Astrocyte (in vitro differentiated cells and primary cell): ENCODE measurements at regions not wholly inside any gene's neighbourhood (a gene's known extent, or its start where the extent isn't known, plus 50 kb on each side); places are given as distances from the start of the nearest gene placed in this dataset.

Experiments
- DNase-seq: peaks from one replicate; pipeline ENCODE4 v3.0.0-alpha.2; 2010; ENCODE audit warnings: low read depth
- FAIRE-seq: peaks from 2 replicates; lab custom pipeline; 2011; peaks lifted over from hg19 to GRCh38; lab: Jason Lieb, UNC
- H2AFZ ChIP-seq: 2 replicates; pipeline ENCODE4 v1.6.0; 2012; ENCODE audit warnings: low read depth, low read length, inconsistent platforms
- H3K27ac ChIP-seq: 2 replicates; pipeline ENCODE4 v1.5.1; 2011; ENCODE audit warnings: low read depth, low read length, inconsistent platforms
- H3K27me3 ChIP-seq: 2 replicates; pipeline ENCODE4 v1.6.0; 2011; ENCODE audit warnings: low read length, inconsistent platforms; ENCODE audit not compliant: insufficient read depth
- H3K36me3 ChIP-seq: 2 replicates; pipeline ENCODE4 v1.5.1; 2011; ENCODE audit warnings: low read length, inconsistent platforms; ENCODE audit not compliant: insufficient read depth
- H3K4me1 ChIP-seq: 2 replicates; pipeline ENCODE4 v1.5.1; 2011; ENCODE audit warnings: low read length, inconsistent platforms; ENCODE audit not compliant: insufficient read depth
- H3K4me2 ChIP-seq: 2 replicates; pipeline ENCODE4 v1.6.0; 2012; ENCODE audit warnings: low read length, inconsistent platforms
- H3K4me3 ChIP-seq: 2 replicates; pipeline ENCODE4 v1.5.1; 2011; ENCODE audit warnings: low read depth, mild to moderate bottlenecking, low read length, inconsistent platforms; ENCODE audit not compliant: insufficient read depth
- H3K79me2 ChIP-seq: 2 replicates; pipeline ENCODE4 v1.6.0; 2012; ENCODE audit warnings: mild to moderate bottlenecking, low read length, inconsistent platforms; ENCODE audit not compliant: insufficient read depth
- H3K9ac ChIP-seq: 2 replicates; pipeline ENCODE4 v1.6.0; 2012; ENCODE audit warnings: mild to moderate bottlenecking, low read length, inconsistent platforms
- H3K9me3 ChIP-seq: 2 replicates; pipeline ENCODE4 v1.5.1; 2012; ENCODE audit warnings: low read depth, mild to moderate bottlenecking, low read length, inconsistent platforms; ENCODE audit not compliant: insufficient read depth
- H4K20me1 ChIP-seq: 2 replicates; pipeline ENCODE4 v1.6.0; 2012; ENCODE audit warnings: low read length, inconsistent platforms; ENCODE audit not compliant: insufficient read depth
- H3K27ac Mint-ChIP-seq: one replicate; pipeline ENCODE4 v1.8.0; 2021; ENCODE audit warnings: mild to moderate bottlenecking, mixed read lengths; ENCODE audit not compliant: unreplicated experiment
- H3K27me3 Mint-ChIP-seq: one replicate; pipeline ENCODE4 v1.8.0; 2021; ENCODE audit warnings: low read depth, mixed read lengths; ENCODE audit not compliant: unreplicated experiment
- H3K36me3 Mint-ChIP-seq: one replicate; pipeline ENCODE4 v1.8.0; 2021; ENCODE audit warnings: low read depth, mixed read lengths; ENCODE audit not compliant: unreplicated experiment
- H3K4me1 Mint-ChIP-seq: one replicate; pipeline ENCODE4 v1.8.0; 2021; ENCODE audit warnings: low read depth, mixed read lengths; ENCODE audit not compliant: unreplicated experiment
- H3K4me3 Mint-ChIP-seq: one replicate; pipeline ENCODE4 v1.8.0; 2021; ENCODE audit warnings: mild to moderate bottlenecking, moderate library complexity, mixed read lengths; ENCODE audit not compliant: unreplicated experiment
- H3K9me3 Mint-ChIP-seq: one replicate; pipeline ENCODE4 v1.8.0; 2021; ENCODE audit warnings: mild to moderate bottlenecking, mixed read lengths; ENCODE audit not compliant: unreplicated experiment
- EZH2 ChIP-seq: IDR thresholded peaks from 2 replicates; pipeline ENCODE4 v1.6.1; 2012; ENCODE audit warnings: mild to moderate bottlenecking, low read length, inconsistent platforms; ENCODE audit not compliant: insufficient read depth
- TF ChIP-seq, protein P1 (sequence below): IDR thresholded peaks from 2 replicates; pipeline ENCODE4 v1.5.1; 2011; ENCODE audit warnings: low read depth, mild to moderate bottlenecking, inconsistent platforms, low read length, moderate library complexity; ENCODE audit not compliant: insufficient read depth

DNA sequence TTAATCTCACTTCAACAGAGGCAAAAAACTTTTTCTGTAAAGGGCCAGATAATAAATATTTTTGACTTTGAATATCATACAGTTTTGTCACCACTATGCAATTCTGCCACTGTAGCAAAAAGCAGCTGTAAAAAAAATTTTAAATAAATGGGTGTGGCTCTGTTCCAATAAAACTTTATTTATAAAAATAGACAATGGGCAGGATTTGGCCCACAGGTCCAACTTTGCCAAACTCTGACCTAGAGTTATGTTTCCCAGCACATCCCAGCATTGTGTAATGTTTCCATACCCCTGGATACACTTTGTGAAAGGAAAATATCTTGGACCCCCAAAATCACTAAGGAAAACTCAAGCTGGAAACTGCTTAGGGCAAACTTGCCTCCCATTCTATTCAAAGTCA is 94.9 kb upstream of the USP38 start:
- H3K79me2 ChIP-seq, result no peaks in the 10 kb centered on the region
- H3K27me3 Mint-ChIP-seq, result no peaks in the 10 kb centered on the region
- no peak overlapping the region for H3K4me2 ChIP-seq
- no peak for FAIRE-seq
- no peaks in the 10 kb centered on the region for H3K4me1 ChIP-seq
- no peaks in the 10 kb centered on the region for H4K20me1 ChIP-seq
- H3K27me3 ChIP-seq, result no peaks in the 10 kb centered on the region
- H3K9me3 Mint-ChIP-seq, result peaks cover 1% of the 10 kb centered on the region
- no peak overlapping the region for H3K9ac ChIP-seq
- H3K4me3 ChIP-seq, result no peak overlapping the region
- peaks cover 18% of the 10 kb centered on the region for H3K4me1 Mint-ChIP-seq
- no peak overlapping the region for H2AFZ ChIP-seq
- no peak overlapping the region for H3K27ac Mint-ChIP-seq
- H3K27ac ChIP-seq, result no peak overlapping the region
- no peak for DNase-seq
- no peak for TF ChIP-seq EZH2
- TF ChIP-seq, protein P1, sequence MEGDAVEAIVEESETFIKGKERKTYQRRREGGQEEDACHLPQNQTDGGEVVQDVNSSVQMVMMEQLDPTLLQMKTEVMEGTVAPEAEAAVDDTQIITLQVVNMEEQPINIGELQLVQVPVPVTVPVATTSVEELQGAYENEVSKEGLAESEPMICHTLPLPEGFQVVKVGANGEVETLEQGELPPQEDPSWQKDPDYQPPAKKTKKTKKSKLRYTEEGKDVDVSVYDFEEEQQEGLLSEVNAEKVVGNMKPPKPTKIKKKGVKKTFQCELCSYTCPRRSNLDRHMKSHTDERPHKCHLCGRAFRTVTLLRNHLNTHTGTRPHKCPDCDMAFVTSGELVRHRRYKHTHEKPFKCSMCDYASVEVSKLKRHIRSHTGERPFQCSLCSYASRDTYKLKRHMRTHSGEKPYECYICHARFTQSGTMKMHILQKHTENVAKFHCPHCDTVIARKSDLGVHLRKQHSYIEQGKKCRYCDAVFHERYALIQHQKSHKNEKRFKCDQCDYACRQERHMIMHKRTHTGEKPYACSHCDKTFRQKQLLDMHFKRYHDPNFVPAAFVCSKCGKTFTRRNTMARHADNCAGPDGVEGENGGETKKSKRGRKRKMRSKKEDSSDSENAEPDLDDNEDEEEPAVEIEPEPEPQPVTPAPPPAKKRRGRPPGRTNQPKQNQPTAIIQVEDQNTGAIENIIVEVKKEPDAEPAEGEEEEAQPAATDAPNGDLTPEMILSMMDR, result no peak
- no peaks in the 10 kb centered on the region for H3K36me3 Mint-ChIP-seq
- no peaks in the 10 kb centered on the region for H3K36me3 ChIP-seq
- H3K9me3 ChIP-seq, result no peaks in the 10 kb centered on the region
- H3K4me3 Mint-ChIP-seq, result no peak overlapping the region

DNA sequence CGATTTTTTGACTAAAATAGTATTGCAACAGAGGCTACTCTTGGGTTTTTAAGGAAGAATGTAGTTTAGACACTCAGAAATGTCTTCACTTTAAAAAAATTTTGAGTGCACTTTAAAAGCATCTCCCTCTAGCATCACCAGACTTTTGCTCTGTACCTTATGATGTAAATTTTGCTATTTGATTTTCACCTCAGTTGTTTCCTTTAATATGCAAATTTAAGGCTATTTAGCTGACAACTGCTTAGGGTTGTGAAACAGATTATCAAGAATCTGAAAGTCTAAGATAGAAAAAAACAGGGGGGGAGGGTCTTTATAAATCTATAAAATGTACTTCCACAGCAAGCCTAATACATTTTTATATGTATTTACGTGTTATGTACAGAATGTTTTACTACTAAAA is 92.9 kb upstream of the USP38 start:
- H3K4me3 Mint-ChIP-seq, result no peak overlapping the region
- H3K27ac Mint-ChIP-seq, result no peak overlapping the region
- FAIRE-seq (no peak), DNase-seq (no peak)
- Histone ChIP-seq H3K36me3 (no peaks in the 10 kb centered on the region), H3K4me1 (no peaks in the 10 kb centered on the region), H3K27ac (no peak overlapping the region), H3K79me2 (no peaks in the 10 kb centered on the region), H3K4me3 (no peak overlapping the region), H3K4me2 (no peak overlapping the region), H2AFZ (no peak overlapping the region), H3K9ac (no peak overlapping the region), H3K27me3 (no peaks in the 10 kb centered on the region), H3K9me3 (no peaks in the 10 kb centered on the region), H4K20me1 (no peaks in the 10 kb centered on the region)
- H3K4me1 Mint-ChIP-seq, result peaks cover 12% of the 10 kb centered on the region
- no peaks in the 10 kb centered on the region for H3K27me3 Mint-ChIP-seq
- H3K36me3 Mint-ChIP-seq, result no peaks in the 10 kb centered on the region
- peaks cover 1% of the 10 kb centered on the region for H3K9me3 Mint-ChIP-seq
- TF ChIP-seq, protein P1, result no peak
- no peak for TF ChIP-seq EZH2

DNA sequence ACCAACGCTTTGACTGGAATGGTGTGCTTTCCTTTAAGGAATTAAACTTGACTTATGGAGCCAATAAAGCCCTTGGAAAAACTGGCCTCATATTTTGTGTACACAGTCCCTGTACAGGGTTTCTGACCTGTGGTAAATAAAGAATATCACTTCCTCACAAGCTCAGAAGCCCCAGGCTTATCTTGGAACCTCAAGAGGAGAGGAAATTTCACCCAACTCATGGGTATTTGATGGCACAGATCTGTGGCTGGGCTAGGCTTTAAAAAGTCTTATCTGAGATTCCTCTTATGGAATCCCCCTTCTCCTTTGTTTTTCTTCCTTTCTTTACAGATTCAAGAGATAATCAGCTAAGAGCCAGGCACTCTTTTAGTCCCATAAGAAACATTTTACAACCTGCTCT is 89.3 kb upstream of the USP38 start:
- DNase-seq, result no peak
- no peaks in the 10 kb centered on the region for H3K36me3 Mint-ChIP-seq
- TF ChIP-seq EZH2, result no peak
- TF ChIP-seq, protein P1, result no peak
- H3K27ac ChIP-seq, result no peak overlapping the region
- no peaks in the 10 kb centered on the region for H3K4me1 Mint-ChIP-seq
- no peak for FAIRE-seq
- H3K36me3 ChIP-seq, result no peaks in the 10 kb centered on the region
- no peaks in the 10 kb centered on the region for H3K27me3 ChIP-seq
- no peaks in the 10 kb centered on the region for H3K27me3 Mint-ChIP-seq
- H3K79me2 ChIP-seq, result no peaks in the 10 kb centered on the region
- no peak overlapping the region for H3K9ac ChIP-seq
- H3K4me2 ChIP-seq, result no peak overlapping the region
- peaks cover 1% of the 10 kb centered on the region for H3K9me3 Mint-ChIP-seq
- no peak overlapping the region for H2AFZ ChIP-seq
- no peaks in the 10 kb centered on the region for H3K9me3 ChIP-seq
- H3K4me3 Mint-ChIP-seq, result no peak overlapping the region
- H3K27ac Mint-ChIP-seq, result no peak overlapping the region
- H3K4me3 ChIP-seq, result no peak overlapping the region
- H4K20me1 ChIP-seq, result no peaks in the 10 kb centered on the region
- H3K4me1 ChIP-seq, result no peaks in the 10 kb centered on the region
